GM21367 (cell line): ENCODE measurements at regions not wholly inside any gene's neighbourhood (a gene's known extent, or its start where the extent isn't known, plus 50 kb on each side); places are given as distances from the start of the nearest gene placed in this dataset.
"Not testable (repeated sequence)": the region's sequence is repeated elsewhere in the genome, so short reads cannot be mapped to it uniquely, and the experiment has no call there.

Source experiments
- ATAC-seq: cut with Tn5 transposase; IDR thresholded peaks from one replicate; pipeline ENCODE4 v1.9.1; 2021; ENCODE audit not compliant: unreplicated experiment

- ATAC-seq: no peak
These were observed 154.3 kb upstream of the DTNBP1 start for GRCh38 chr6:15817100-15817499.

- no peak for ATAC-seq
These were observed 153.8 kb upstream of the DTNBP1 start for GRCh38 chr6:15816661-15817060.

GRCh38 chr6:15813698-15814097 lies 150.9 kb upstream of the DTNBP1 start:
- not testable (repeated sequence) for ATAC-seq

GRCh38 chr6:15811107-15811506 lies 148.3 kb upstream of the DTNBP1 start:
- no peak for ATAC-seq

- ATAC-seq: no peak
These were observed 147.8 kb upstream of the DTNBP1 start for GRCh38 chr6:15810618-15811017.

- no peak for ATAC-seq
These were observed 146.5 kb upstream of the DTNBP1 start for GRCh38 chr6:15809367-15809766.

- no peak for ATAC-seq
These were observed 141.6 kb upstream of the DTNBP1 start for GRCh38 chr6:15804164-15805154.

GRCh38 chr6:15802466-15802865 lies 139.6 kb upstream of the DTNBP1 start:
- ATAC-seq: no peak

GRCh38 chr6:15801912-15802311 lies 139.1 kb upstream of the DTNBP1 start:
- no peak for ATAC-seq

- no peak for ATAC-seq
These were observed 138.2 kb upstream of the DTNBP1 start for GRCh38 chr6:15800841-15801617.

- no peak for ATAC-seq
These were observed 135.9 kb upstream of the DTNBP1 start for GRCh38 chr6:15798533-15799255.

GRCh38 chr6:15796844-15797243 lies 134.0 kb upstream of the DTNBP1 start:
- no peak for ATAC-seq

GRCh38 chr6:15796130-15796771 lies 133.4 kb upstream of the DTNBP1 start:
- ATAC-seq: no peak

- no peak for ATAC-seq
These were observed 131.0 kb upstream of the DTNBP1 start for GRCh38 chr6:15793826-15794225.

- no peak for ATAC-seq
These were observed 130.5 kb upstream of the DTNBP1 start for GRCh38 chr6:15793288-15793687.

- no peak for ATAC-seq
These were observed 130.0 kb upstream of the DTNBP1 start for GRCh38 chr6:15792842-15793241.

- no peak for ATAC-seq
These were observed 128.8 kb upstream of the DTNBP1 start for GRCh38 chr6:15791448-15792181.

GRCh38 chr6:15790116-15790515 lies 127.3 kb upstream of the DTNBP1 start:
- ATAC-seq: no peak

GRCh38 chr6:15786846-15787245 lies 124.0 kb upstream of the DTNBP1 start:
- ATAC-seq: no peak

GRCh38 chr6:15783484-15783883 lies 120.7 kb upstream of the DTNBP1 start:
- ATAC-seq: no peak
